Brain microvascular endothelial cell (primary cell): ENCODE measurements at regions not wholly inside any gene's neighbourhood (a gene's known extent, or its start where the extent isn't known, plus 50 kb on each side); places are given as distances from the start of the nearest gene placed in this dataset.

ENCODE experiments used
- DNase-seq: peaks from one replicate; pipeline ENCODE4 v3.0.0-alpha.2; 2020
- H3K27ac ChIP-seq: fragments of 250-450 bp; sonication (Bioruptor Pico); 2 replicates; pipeline ENCODE4 v1.5.1; 2020; ENCODE audit warnings: mild to moderate bottlenecking, moderate library complexity
- H3K27me3 ChIP-seq: fragments of 250-450 bp; sonication (Bioruptor Pico); replicated peaks from 2 replicates; pipeline ENCODE4 v1.5.1; 2020; ENCODE audit warnings: mild to moderate bottlenecking
- H3K36me3 ChIP-seq: fragments of 250-450 bp; sonication (Bioruptor Pico); replicated peaks from 2 replicates; pipeline ENCODE4 v1.5.1; 2020; ENCODE audit warnings: mild to moderate bottlenecking
- H3K4me3 ChIP-seq: 2 replicates; pipeline ENCODE4 v1.5.1; 2011; ENCODE audit warnings: low read depth, mild to moderate bottlenecking, control low read depth, low read length, moderate library complexity
- CTCF ChIP-seq: IDR thresholded peaks from 2 replicates; pipeline ENCODE4 v1.5.1; 2011; ENCODE audit warnings: low read depth, mild to moderate bottlenecking, moderate library complexity, low read length, control low read depth, inconsistent platforms; ENCODE audit errors: missing control alignments
- in situ Hi-C: cut with HindIII; loops from 2 replicates; pipeline ENCODE4 v1.10.0; 2017; ENCODE audit warnings: low sequenced_read_pairs, low pct_ligation_motif_present

DNA sequence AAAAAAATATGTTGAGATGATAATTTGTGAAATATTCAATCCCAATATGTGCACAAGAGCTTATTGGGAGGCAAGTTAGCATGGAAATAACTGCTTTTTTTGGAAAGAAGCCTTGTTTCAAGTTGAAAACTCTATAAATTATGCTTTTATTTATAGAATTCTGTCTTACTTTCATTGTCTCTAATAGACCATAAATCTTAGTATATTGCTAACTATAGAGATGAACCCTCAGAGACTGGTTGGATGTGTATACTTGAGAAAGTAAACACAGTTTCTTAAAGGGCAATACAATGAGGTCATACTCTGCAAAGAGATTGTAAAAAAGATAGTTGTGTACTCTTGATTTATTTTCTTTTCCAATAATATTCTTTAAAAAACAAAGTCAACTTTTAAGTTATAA, 530.3 kb downstream of the SPATA31D1 start:
- TF ChIP-seq CTCF: no peak
- in situ Hi-C loops: no loop called here
- H3K27me3 ChIP-seq: no peaks in the 10 kb centered on the region
- no peak for DNase-seq
- no peaks in the 10 kb centered on the region for H3K36me3 ChIP-seq
- no peak overlapping the region for H3K27ac ChIP-seq
- no peak overlapping the region for H3K4me3 ChIP-seq

GRCh38 chr9:82519332-82519731, 530.8 kb downstream of the SPATA31D1 start:
- Histone ChIP-seq H3K36me3 (no peaks in the 10 kb centered on the region), H3K4me3 (no peak overlapping the region), H3K27ac (no peak overlapping the region), H3K27me3 (no peaks in the 10 kb centered on the region)
- DNase-seq: no peak
- in situ Hi-C loops: no loop called here
- no peak for TF ChIP-seq CTCF

GRCh38 chr9:82524407-82524806, 535.8 kb downstream of the SPATA31D1 start:
- no peak overlapping the region for H3K27ac ChIP-seq
- TF ChIP-seq CTCF: no peak
- in situ Hi-C loops: no loop called here
- H3K36me3 ChIP-seq: no peaks in the 10 kb centered on the region
- H3K4me3 ChIP-seq: no peak overlapping the region
- DNase-seq: no peak
- no peaks in the 10 kb centered on the region for H3K27me3 ChIP-seq

DNA sequence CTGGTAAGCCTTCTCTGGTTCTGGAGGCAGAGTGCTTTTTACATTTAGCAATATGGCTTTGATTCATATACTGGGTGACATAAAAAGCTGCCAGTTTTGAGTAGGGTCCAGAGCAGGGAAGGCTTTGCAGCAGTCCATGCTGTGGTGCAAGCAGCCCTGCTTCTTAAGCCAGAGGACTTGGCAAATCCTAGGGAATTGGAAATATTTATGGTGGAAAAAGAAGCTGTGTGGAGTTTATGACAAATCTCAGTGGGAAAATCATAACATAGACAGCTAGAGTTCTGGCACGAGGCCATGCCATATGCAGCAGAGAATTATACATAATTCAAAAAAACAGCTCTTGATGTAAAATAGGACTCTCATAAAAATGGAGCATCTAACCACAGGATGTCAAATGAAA, 536.4 kb downstream of the RASEF start:
- H3K36me3 ChIP-seq: no peaks in the 10 kb centered on the region
- in situ Hi-C loops: no loop called here
- H3K27ac ChIP-seq: no peak overlapping the region
- TF ChIP-seq CTCF: no peak
- DNase-seq: no peak
- H3K27me3 ChIP-seq: no peaks in the 10 kb centered on the region
- H3K4me3 ChIP-seq: no peak overlapping the region

GRCh38 chr9:82531795-82532194, 531.1 kb downstream of the RASEF start:
- no peak overlapping the region for H3K27ac ChIP-seq
- no peak for TF ChIP-seq CTCF
- DNase-seq: no peak
- in situ Hi-C loops: no loop called here
- H3K36me3 ChIP-seq: no peaks in the 10 kb centered on the region
- H3K4me3 ChIP-seq: no peak overlapping the region
- H3K27me3 ChIP-seq: no peaks in the 10 kb centered on the region

- TF ChIP-seq CTCF: no peak
- in situ Hi-C loops: no loop called here
- Histone ChIP-seq H3K27ac (no peak overlapping the region), H3K4me3 (no peak overlapping the region), H3K36me3 (no peaks in the 10 kb centered on the region), H3K27me3 (no peaks in the 10 kb centered on the region)
- DNase-seq: no peak
Observed at GRCh38 chr9:82532504-82533180, 530.3 kb downstream of the RASEF start.
